Mesendoderm (in vitro differentiated cells): ENCODE measurements at regions not wholly inside any gene's neighbourhood (a gene's known extent, or its start where the extent isn't known, plus 50 kb on each side); places are given as distances from the start of the nearest gene placed in this dataset.

ENCODE experiments used
- DNase-seq: peaks from one replicate; pipeline ENCODE4 v3.0.0; 2013
- H2AK5ac ChIP-seq: 2 replicates; pipeline ENCODE4 v1.6.1; 2013; ENCODE audit warnings: low read length, inconsistent platforms
- H2BK120ac ChIP-seq: 2 replicates; pipeline ENCODE4 v1.6.1; 2013; ENCODE audit warnings: low read depth, mild to moderate bottlenecking, low read length, moderate library complexity, mixed read lengths
- H2BK15ac ChIP-seq: replicated peaks from 2 replicates; pipeline ENCODE4 v1.6.1; 2013; ENCODE audit warnings: low read depth, mild to moderate bottlenecking, moderate library complexity
- H2BK5ac ChIP-seq: 2 replicates; pipeline ENCODE4 v1.6.1; 2013; ENCODE audit warnings: low read length, inconsistent platforms
- H3K18ac ChIP-seq: 2 replicates; pipeline ENCODE4 v1.6.1; 2013; ENCODE audit warnings: mild to moderate bottlenecking, low read length, mixed read lengths
- H3K23ac ChIP-seq: one replicate; pipeline ENCODE4 v1.6.1; 2013; ENCODE audit warnings: low read length
- H3K27ac ChIP-seq: 2 replicates; pipeline ENCODE4 v1.5.1; 2013; ENCODE audit warnings: low read depth, mild to moderate bottlenecking, inconsistent platforms, low read length, moderate library complexity
- H3K27me3 ChIP-seq: 2 replicates; pipeline ENCODE4 v1.6.1; 2013; ENCODE audit warnings: low read length, control low read depth, mild to moderate bottlenecking, inconsistent platforms; ENCODE audit not compliant: insufficient read depth, poor library complexity
- H3K36me3 ChIP-seq: 2 replicates; pipeline ENCODE4 v1.6.1; 2013; ENCODE audit warnings: low read length, inconsistent platforms; ENCODE audit not compliant: control insufficient read depth, insufficient read depth
- H3K4ac ChIP-seq: one replicate; pipeline ENCODE4 v1.6.1; 2013; ENCODE audit warnings: low read depth, mild to moderate bottlenecking, low read length, moderate library complexity
- H3K4me1 ChIP-seq: 2 replicates; pipeline ENCODE4 v1.6.1; 2013; ENCODE audit warnings: low read depth, low read length, inconsistent platforms; ENCODE audit not compliant: control insufficient read depth
- H3K4me2 ChIP-seq: 2 replicates; pipeline ENCODE4 v1.6.1; 2013; ENCODE audit warnings: low read length
- H3K4me3 ChIP-seq: 2 replicates; pipeline ENCODE4 v1.5.1; 2013; ENCODE audit warnings: mild to moderate bottlenecking, low read length
- H3K56ac ChIP-seq: one replicate; pipeline ENCODE4 v1.6.1; 2013; ENCODE audit warnings: low read length
- H3K79me1 ChIP-seq: 2 replicates; pipeline ENCODE4 v1.6.1; 2013; ENCODE audit warnings: low read length, inconsistent platforms
- H3K79me2 ChIP-seq: 2 replicates; pipeline ENCODE4 v1.6.1; 2013; ENCODE audit warnings: mild to moderate bottlenecking, low read length; ENCODE audit not compliant: control insufficient read depth, insufficient read depth
- H3K9ac ChIP-seq: 2 replicates; pipeline ENCODE4 v1.6.1; 2013; ENCODE audit warnings: low read length, inconsistent platforms
- H4K5ac ChIP-seq: one replicate; pipeline ENCODE4 v1.6.1; 2013; ENCODE audit warnings: low read length
- H4K8ac ChIP-seq: one replicate; pipeline ENCODE4 v1.6.1; 2013; ENCODE audit warnings: low read depth, mild to moderate bottlenecking, control low read depth, low read length, moderate library complexity
- WGBS: extraction: QIAGEN DNeasy Blood & Tissue Kit; methylation state at CpG from one replicate; pipeline ENCODE4 v1.1.7; 2013; ENCODE audit warnings: low lambda C conversion rate, missing lambda C conversion rate; ENCODE audit not compliant: insufficient coverage; ENCODE audit errors: extremely low coverage; 5-methylcytosine and 5-hydroxymethylcytosine counted together

GRCh38 chr4:25487155-25487554 lies 110.1 kb downstream of the ANAPC4 start:
- H3K79me2 ChIP-seq, result no peaks in the 10 kb centered on the region
- H2AK5ac ChIP-seq, result no peak overlapping the region
- H4K8ac ChIP-seq, result no peak overlapping the region
- no peak overlapping the region for H3K4me3 ChIP-seq
- H2BK120ac ChIP-seq, result no peak overlapping the region
- no peaks in the 10 kb centered on the region for H3K4me1 ChIP-seq
- H3K4me2 ChIP-seq, result no peak overlapping the region
- no peaks in the 10 kb centered on the region for H3K79me1 ChIP-seq
- no peak overlapping the region for H3K56ac ChIP-seq
- no peaks in the 10 kb centered on the region for H3K27me3 ChIP-seq
- no peak overlapping the region for H2BK5ac ChIP-seq
- H3K27ac ChIP-seq, result no peak overlapping the region
- no peaks in the 10 kb centered on the region for H3K36me3 ChIP-seq
- H4K5ac ChIP-seq, result no peak overlapping the region
- no peak overlapping the region for H2BK15ac ChIP-seq
- no CpG with 5 or more reads among the region's 6 CpGs for WGBS
- H3K4ac ChIP-seq, result no peak overlapping the region
- H3K23ac ChIP-seq, result no peak overlapping the region
- H3K9ac ChIP-seq, result no peak overlapping the region
- no peak overlapping the region for H3K18ac ChIP-seq
- no peak for DNase-seq

GRCh38 chr4:25489253-25489797 lies 112.3 kb downstream of the ANAPC4 start:
- Histone ChIP-seq H3K79me1 (no peaks in the 10 kb centered on the region), H3K79me2 (no peaks in the 10 kb centered on the region), H2BK120ac (no peak overlapping the region), H3K4me3 (no peak overlapping the region), H2BK5ac (no peak overlapping the region), H3K36me3 (no peaks in the 10 kb centered on the region), H2BK15ac (no peak overlapping the region), H3K9ac (no peak overlapping the region), H4K5ac (no peak overlapping the region), H3K4ac (no peak overlapping the region), H3K27me3 (no peaks in the 10 kb centered on the region), H3K27ac (no peak overlapping the region), H3K4me2 (no peak overlapping the region), H3K4me1 (no peaks in the 10 kb centered on the region), H2AK5ac (no peak overlapping the region), H3K23ac (no peak overlapping the region), H3K18ac (no peak overlapping the region), H4K8ac (no peak overlapping the region), H3K56ac (no peak overlapping the region)
- no CpG with 5 or more reads among the region's 1 CpG for WGBS
- no peak for DNase-seq

GRCh38 chr4:25493466-25493865 lies 116.4 kb downstream of the ANAPC4 start:
- no peak overlapping the region for H2BK5ac ChIP-seq
- H3K27ac ChIP-seq, result no peak overlapping the region
- H3K4me2 ChIP-seq, result no peak overlapping the region
- H3K27me3 ChIP-seq, result no peaks in the 10 kb centered on the region
- no peak overlapping the region for H2BK120ac ChIP-seq
- no peak for DNase-seq
- H3K79me1 ChIP-seq, result no peaks in the 10 kb centered on the region
- no peaks in the 10 kb centered on the region for H3K4me1 ChIP-seq
- no peak overlapping the region for H2AK5ac ChIP-seq
- H4K8ac ChIP-seq, result no peak overlapping the region
- no peak overlapping the region for H3K23ac ChIP-seq
- H3K18ac ChIP-seq, result no peak overlapping the region
- H3K79me2 ChIP-seq, result no peaks in the 10 kb centered on the region
- H3K36me3 ChIP-seq, result no peaks in the 10 kb centered on the region
- no CpG with 5 or more reads among the region's 1 CpG for WGBS
- H3K56ac ChIP-seq, result no peak overlapping the region
- no peak overlapping the region for H3K4me3 ChIP-seq
- H2BK15ac ChIP-seq, result no peak overlapping the region
- no peak overlapping the region for H3K9ac ChIP-seq
- no peak overlapping the region for H4K5ac ChIP-seq
- no peak overlapping the region for H3K4ac ChIP-seq

GRCh38 chr4:25494166-25494565 lies 117.1 kb downstream of the ANAPC4 start:
- H3K36me3 ChIP-seq, result no peaks in the 10 kb centered on the region
- H3K9ac ChIP-seq, result no peak overlapping the region
- H3K27me3 ChIP-seq, result no peaks in the 10 kb centered on the region
- no peak overlapping the region for H4K5ac ChIP-seq
- no peak overlapping the region for H3K4ac ChIP-seq
- H2BK120ac ChIP-seq, result no peak overlapping the region
- no peak overlapping the region for H4K8ac ChIP-seq
- WGBS, result no CpG with 5 or more reads among the region's 2 CpGs
- H3K4me1 ChIP-seq, result no peaks in the 10 kb centered on the region
- no peak for DNase-seq
- no peak overlapping the region for H2BK5ac ChIP-seq
- H3K27ac ChIP-seq, result no peak overlapping the region
- no peak overlapping the region for H3K23ac ChIP-seq
- H3K18ac ChIP-seq, result no peak overlapping the region
- no peak overlapping the region for H2AK5ac ChIP-seq
- H3K79me1 ChIP-seq, result no peaks in the 10 kb centered on the region
- no peak overlapping the region for H3K56ac ChIP-seq
- no peaks in the 10 kb centered on the region for H3K79me2 ChIP-seq
- no peak overlapping the region for H3K4me2 ChIP-seq
- no peak overlapping the region for H3K4me3 ChIP-seq
- no peak overlapping the region for H2BK15ac ChIP-seq

GRCh38 chr4:25500626-25501316 lies 123.7 kb downstream of the ANAPC4 start:
- WGBS, result no CpG with 5 or more reads among the region's 9 CpGs
- Histone ChIP-seq H3K4me2 (no peak overlapping the region), H3K4me1 (no peaks in the 10 kb centered on the region), H3K79me2 (no peaks in the 10 kb centered on the region), H3K9ac (no peak overlapping the region), H4K8ac (no peak overlapping the region), H3K23ac (no peak overlapping the region), H4K5ac (no peak overlapping the region), H2AK5ac (no peak overlapping the region), H2BK5ac (no peak overlapping the region), H3K18ac (no peak overlapping the region), H3K4ac (no peak overlapping the region), H3K56ac (no peak overlapping the region), H3K4me3 (no peak overlapping the region), H2BK120ac (no peak overlapping the region), H3K27me3 (no peaks in the 10 kb centered on the region), H3K27ac (no peak overlapping the region), H3K79me1 (no peaks in the 10 kb centered on the region), H2BK15ac (no peak overlapping the region), H3K36me3 (no peaks in the 10 kb centered on the region)
- no peak for DNase-seq

- no peak overlapping the region for H3K4me3 ChIP-seq
- H3K27me3 ChIP-seq, result no peaks in the 10 kb centered on the region
- H3K9ac ChIP-seq, result no peak overlapping the region
- DNase-seq, result no peak
- no peaks in the 10 kb centered on the region for H3K79me1 ChIP-seq
- no peaks in the 10 kb centered on the region for H3K79me2 ChIP-seq
- no peaks in the 10 kb centered on the region for H3K4me1 ChIP-seq
- no peak overlapping the region for H3K23ac ChIP-seq
- no peak overlapping the region for H3K18ac ChIP-seq
- no peak overlapping the region for H3K4ac ChIP-seq
- no peak overlapping the region for H3K56ac ChIP-seq
- no peak overlapping the region for H3K4me2 ChIP-seq
- H2AK5ac ChIP-seq, result no peak overlapping the region
- no peak overlapping the region for H2BK5ac ChIP-seq
- H4K8ac ChIP-seq, result no peak overlapping the region
- H2BK15ac ChIP-seq, result no peak overlapping the region
- H3K27ac ChIP-seq, result no peak overlapping the region
- H4K5ac ChIP-seq, result no peak overlapping the region
- no peak overlapping the region for H2BK120ac ChIP-seq
- no peaks in the 10 kb centered on the region for H3K36me3 ChIP-seq
- no CpG with 5 or more reads among the region's 4 CpGs for WGBS
Measured at GRCh38 chr4:25502115-25502514, 125.1 kb downstream of the ANAPC4 start.
